ENCODE measurements at regions not wholly inside any gene's neighbourhood (a gene's known extent, or its start where the extent isn't known, plus 50 kb on each side); places are given as distances from the start of the nearest gene placed in this dataset.

DNA sequence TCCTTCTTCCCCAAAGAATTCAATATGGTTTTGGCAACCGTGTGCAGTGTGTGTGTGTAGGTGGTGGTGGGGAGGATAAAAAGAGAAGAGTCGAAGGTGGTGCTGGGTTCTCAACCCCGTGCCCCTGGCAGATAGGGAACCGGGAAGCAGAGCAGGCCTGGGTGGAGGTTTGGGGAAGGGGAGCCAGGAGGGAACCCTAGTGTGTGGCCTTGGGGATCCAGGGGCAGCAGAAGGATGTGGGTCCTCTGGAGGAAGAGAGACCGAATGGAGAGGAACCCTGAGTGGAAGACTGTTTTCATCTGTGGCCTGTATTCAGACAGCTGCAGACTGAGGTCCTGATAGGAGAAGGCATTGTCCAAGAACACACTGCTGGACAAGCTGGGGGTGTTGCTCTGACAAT lies 73.3 kb upstream of the B3GAT1 start:
- Histone ChIP-seq H3K9me3 (ENCODE audit: control insufficient read depth, insufficient read depth, low read depth, low read length) (no peaks in the 10 kb centered on the region), H3K4me3 (ENCODE audit: low read depth in 2 of 2, low read length in 2 of 2) (no peak overlapping the region), H3K36me3 (ENCODE audit: control insufficient read depth, insufficient read depth, low read length) (no peaks in the 10 kb centered on the region), H3K27ac (ENCODE audit: low read length) (no peak overlapping the region), H3K4me1 (ENCODE audit: control insufficient read depth, insufficient read depth, low read length) (no peaks in the 10 kb centered on the region), H3K27me3 (ENCODE audit: control insufficient read depth, insufficient read depth, low read length) (peaks cover 19% of the 10 kb centered on the region)
- intact Hi-C loops (cut with micrococcal nuclease; ENCODE audit: unreplicated experiment) (no loop called here), in situ Hi-C loops (cut with HindIII; ENCODE audit: low pct_unique_long_range_greater_than_20kb, low sequenced_read_pairs) (no loop called here)
- CTCF ChIA-PET = no interaction called here
- ATAC-seq (no peak), DNase-seq (ENCODE audit: low read depth, low spot score) (no peak)
- POLR2A ChIA-PET = no interaction called here
- TF ChIP-seq, protein P1, sequence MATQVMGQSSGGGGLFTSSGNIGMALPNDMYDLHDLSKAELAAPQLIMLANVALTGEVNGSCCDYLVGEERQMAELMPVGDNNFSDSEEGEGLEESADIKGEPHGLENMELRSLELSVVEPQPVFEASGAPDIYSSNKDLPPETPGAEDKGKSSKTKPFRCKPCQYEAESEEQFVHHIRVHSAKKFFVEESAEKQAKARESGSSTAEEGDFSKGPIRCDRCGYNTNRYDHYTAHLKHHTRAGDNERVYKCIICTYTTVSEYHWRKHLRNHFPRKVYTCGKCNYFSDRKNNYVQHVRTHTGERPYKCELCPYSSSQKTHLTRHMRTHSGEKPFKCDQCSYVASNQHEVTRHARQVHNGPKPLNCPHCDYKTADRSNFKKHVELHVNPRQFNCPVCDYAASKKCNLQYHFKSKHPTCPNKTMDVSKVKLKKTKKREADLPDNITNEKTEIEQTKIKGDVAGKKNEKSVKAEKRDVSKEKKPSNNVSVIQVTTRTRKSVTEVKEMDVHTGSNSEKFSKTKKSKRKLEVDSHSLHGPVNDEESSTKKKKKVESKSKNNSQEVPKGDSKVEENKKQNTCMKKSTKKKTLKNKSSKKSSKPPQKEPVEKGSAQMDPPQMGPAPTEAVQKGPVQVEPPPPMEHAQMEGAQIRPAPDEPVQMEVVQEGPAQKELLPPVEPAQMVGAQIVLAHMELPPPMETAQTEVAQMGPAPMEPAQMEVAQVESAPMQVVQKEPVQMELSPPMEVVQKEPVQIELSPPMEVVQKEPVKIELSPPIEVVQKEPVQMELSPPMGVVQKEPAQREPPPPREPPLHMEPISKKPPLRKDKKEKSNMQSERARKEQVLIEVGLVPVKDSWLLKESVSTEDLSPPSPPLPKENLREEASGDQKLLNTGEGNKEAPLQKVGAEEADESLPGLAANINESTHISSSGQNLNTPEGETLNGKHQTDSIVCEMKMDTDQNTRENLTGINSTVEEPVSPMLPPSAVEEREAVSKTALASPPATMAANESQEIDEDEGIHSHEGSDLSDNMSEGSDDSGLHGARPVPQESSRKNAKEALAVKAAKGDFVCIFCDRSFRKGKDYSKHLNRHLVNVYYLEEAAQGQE (IDR thresholded peaks at IDR 0.05; ENCODE audit: insufficient read depth in 1 of 2, low read depth in 2 of 2, low read length in 1 of 2) = no peak
- TF ChIP-seq POLR2AphosphoS5 (IDR thresholded peaks at IDR 0.05; ENCODE audit: low read depth, low read length) (no peak), TCF7L2 (IDR thresholded peaks at IDR 0.05; ENCODE audit: low read depth, low read length) (no peak), SIN3A (IDR thresholded peaks at IDR 0.05; ENCODE audit: borderline replicate concordance, insufficient read depth, low read depth, low read length) (no peak)
- BruUV-seq (replicated peaks) = no TSS peak

DNA sequence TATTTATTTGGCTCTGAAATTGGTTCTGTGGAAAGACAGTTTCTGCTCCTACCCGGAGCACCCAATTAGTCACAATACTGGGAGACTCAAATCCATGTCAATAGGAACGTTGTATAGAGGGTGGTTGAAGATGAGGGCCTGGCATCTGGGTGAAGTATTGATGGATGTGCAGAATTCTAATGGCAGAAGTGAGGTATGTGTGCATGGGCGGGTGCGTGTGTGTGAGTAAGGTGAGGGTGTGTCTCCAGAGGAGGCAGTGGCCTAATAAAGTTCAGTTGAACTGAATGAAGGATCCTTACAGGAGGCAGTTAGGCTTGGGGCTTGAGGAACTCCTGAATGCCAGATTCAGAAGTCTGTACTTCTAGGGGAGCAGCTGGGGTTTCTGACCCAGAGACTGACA lies 71.8 kb upstream of the B3GAT1 start:
- H3K36me3 ChIP-seq (ENCODE audit: control insufficient read depth, insufficient read depth, low read length) = no peaks in the 10 kb centered on the region
- ATAC-seq (no peak), DNase-seq (ENCODE audit: low read depth, low spot score) (no peak)
- H3K9me3 ChIP-seq (ENCODE audit: control insufficient read depth, insufficient read depth, low read depth, low read length) = no peaks in the 10 kb centered on the region
- TF ChIP-seq, protein P2, sequence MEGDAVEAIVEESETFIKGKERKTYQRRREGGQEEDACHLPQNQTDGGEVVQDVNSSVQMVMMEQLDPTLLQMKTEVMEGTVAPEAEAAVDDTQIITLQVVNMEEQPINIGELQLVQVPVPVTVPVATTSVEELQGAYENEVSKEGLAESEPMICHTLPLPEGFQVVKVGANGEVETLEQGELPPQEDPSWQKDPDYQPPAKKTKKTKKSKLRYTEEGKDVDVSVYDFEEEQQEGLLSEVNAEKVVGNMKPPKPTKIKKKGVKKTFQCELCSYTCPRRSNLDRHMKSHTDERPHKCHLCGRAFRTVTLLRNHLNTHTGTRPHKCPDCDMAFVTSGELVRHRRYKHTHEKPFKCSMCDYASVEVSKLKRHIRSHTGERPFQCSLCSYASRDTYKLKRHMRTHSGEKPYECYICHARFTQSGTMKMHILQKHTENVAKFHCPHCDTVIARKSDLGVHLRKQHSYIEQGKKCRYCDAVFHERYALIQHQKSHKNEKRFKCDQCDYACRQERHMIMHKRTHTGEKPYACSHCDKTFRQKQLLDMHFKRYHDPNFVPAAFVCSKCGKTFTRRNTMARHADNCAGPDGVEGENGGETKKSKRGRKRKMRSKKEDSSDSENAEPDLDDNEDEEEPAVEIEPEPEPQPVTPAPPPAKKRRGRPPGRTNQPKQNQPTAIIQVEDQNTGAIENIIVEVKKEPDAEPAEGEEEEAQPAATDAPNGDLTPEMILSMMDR (IDR thresholded peaks at IDR 0.05) = no peak
- TF ChIP-seq SIN3A (IDR thresholded peaks at IDR 0.05; ENCODE audit: borderline replicate concordance, insufficient read depth, low read depth, low read length) = no peak
- TF ChIP-seq POLR2AphosphoS5 (IDR thresholded peaks at IDR 0.05; ENCODE audit: low read depth, low read length) = no peak
- TF ChIP-seq, protein P1 (IDR thresholded peaks at IDR 0.05; ENCODE audit: insufficient read depth in 1 of 2, low read depth in 2 of 2, low read length in 1 of 2) = no peak
- TF ChIP-seq TCF7L2 (IDR thresholded peaks at IDR 0.05; ENCODE audit: low read depth, low read length) = no peak
- CTCF ChIA-PET = no interaction called here
- no TSS peak for BruUV-seq (replicated peaks)
- POLR2A ChIA-PET = no interaction called here
- intact Hi-C loops (cut with micrococcal nuclease; ENCODE audit: unreplicated experiment) = no loop called here
- H3K27ac ChIP-seq (ENCODE audit: low read length) = no peak overlapping the region
- in situ Hi-C loops (cut with HindIII; ENCODE audit: low pct_unique_long_range_greater_than_20kb, low sequenced_read_pairs) = no loop called here
- H3K4me1 ChIP-seq (ENCODE audit: control insufficient read depth, insufficient read depth, low read length) = no peaks in the 10 kb centered on the region
- H3K27me3 ChIP-seq (ENCODE audit: control insufficient read depth, insufficient read depth, low read length) = peaks cover 27% of the 10 kb centered on the region
- no peak overlapping the region for H3K4me3 ChIP-seq (ENCODE audit: low read depth in 2 of 2, low read length in 2 of 2)

All from Panc1 (cell line).